ENCODE measurements at regions not wholly inside any gene's neighbourhood (a gene's known extent, or its start where the extent isn't known, plus 50 kb on each side); places are given as distances from the start of the nearest gene placed in this dataset.

DNA sequence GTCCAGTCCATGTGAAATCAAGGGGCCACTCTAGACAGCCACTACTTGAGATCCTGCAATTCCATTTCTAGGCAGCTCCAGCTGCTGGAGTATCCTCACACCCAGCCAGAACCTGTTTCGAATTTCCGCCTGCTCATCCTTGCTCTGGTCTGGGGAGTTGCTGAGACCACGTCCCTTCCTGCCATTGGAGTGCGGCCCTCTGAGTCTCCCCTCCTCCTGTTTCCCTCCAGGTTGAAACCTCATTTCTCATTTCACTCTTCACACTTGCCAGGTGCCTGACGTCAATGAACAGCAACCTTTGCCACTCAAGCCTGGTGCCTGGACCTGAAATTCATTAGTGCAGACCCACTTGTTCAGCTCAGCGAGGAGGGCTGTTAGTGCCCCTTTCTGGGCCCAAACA, 307.5 kb upstream of the SHH start:
- DNase-seq, result no peak

DNA sequence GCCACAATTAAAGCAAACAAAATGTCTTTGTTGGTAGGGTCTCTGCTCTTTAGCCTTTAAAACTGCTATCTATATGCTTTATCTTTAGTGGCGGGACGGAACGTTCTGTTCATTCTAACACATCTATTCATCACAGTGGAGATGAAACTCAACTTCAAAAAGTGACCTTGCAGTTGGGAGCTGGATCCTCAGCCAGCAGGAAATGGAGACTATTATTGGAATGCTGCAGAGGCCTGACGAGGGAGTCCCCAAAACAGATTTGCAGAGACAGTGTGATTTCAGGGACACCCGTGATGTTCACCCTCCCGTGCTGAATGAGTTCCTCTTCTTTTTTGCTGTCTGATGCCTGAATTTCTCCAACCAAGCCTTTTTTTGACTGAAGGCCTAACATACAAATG, 306.0 kb upstream of the SHH start:
- DNase-seq, result no peak

DNA sequence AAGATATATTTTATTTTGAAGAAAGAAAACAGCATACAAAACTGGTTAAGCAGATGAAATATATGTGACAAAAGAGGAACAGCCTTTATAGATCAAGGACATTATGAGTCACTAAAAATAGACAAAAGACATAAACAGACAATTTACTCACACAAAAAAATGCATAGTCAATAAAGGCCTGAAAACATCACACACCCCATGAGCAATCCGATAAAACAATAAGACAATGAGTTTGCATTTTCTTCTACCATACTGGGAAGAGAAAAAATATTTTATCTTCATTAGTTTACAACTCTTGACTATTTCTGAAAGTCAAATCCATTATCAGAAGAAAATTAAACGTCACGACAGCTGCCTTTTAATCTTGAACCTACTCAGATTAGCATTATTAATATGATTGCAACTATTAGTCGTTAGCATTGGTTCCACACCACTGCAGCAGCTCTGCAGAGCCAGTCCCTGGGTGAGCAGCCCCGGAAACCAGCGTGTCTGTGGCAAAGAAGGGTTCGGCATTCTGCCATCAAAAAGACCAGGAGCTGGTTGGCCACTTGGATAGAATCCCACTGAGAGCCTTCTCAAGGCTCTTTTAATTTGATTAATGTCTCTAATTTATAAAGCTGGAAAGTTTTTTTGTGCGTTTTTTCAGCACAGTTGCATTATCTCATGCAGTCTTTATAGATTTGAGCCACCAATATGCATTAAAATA, 305.4 kb upstream of the SHH start:
- no peak for DNase-seq

DNA sequence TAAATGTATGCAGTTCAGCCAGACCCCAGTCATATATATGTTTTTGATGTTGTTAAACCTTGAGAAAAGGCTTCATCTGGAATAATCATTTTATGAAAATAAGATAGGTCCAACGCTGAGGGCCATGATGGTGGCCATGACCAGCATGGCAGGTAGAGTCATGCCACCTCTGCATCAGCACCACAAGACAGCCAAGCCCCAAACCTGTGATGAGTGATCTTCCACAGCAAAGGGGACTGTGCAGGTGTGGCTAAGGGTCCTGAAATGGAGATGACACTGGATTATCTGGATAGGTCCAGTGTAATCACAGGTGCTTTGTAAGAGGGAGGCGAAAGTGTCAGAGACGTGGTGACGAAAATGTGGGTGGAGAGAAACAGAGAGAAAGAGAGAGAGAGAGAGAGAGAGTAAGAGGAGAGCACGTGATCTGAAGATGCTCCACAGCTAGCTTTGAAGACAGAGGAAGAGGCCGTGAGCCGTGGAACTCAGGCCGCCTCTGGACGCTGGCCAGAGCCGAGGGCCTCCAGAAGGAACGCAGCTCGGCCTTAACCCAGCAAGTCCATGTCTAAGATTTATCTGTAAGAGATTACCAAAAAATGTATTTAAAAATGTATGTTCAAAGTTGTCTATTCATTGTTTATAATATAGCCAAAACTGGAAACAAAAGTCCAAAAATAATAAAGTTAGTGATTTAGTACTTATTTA, 304.4 kb upstream of the SHH start:
- DNase-seq, result no peak

DNA sequence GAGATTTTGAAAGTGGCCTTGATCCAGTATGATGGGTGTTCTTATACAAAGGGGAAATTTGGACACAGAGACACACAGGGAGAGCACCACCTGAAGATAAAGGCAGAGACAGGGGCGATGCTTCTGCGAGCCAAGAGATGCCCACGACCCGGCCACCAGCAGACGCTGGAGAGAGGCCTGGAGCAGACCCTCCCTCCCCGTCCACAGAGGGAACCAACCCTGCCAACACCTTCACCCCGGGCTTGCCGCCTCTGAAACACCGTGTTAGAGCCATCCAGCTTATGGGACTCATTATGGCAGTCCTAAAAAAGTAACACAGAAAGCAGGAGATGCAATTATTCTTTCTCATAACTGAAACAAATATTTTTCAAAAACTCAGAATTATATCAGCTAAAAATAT, 303.3 kb upstream of the SHH start:
- no peak for DNase-seq

DNA sequence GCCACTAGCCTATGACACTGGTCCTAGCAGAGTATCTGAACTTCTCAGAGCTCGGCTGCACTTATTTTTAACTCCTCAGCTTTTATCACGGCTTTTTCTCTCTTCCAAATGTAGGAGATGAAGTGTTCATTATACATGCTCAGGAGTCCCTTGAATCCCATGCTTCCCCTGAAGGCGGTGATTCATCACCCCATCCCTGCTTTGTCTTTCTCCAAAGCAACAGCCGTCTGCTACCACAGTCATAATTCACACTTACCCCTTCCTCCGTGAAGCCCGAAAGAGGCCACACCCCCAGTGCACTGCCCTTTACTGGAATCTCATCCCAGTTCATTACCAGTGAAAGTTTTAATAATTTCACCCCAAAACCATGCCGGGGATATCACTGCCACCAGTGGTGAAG, 301.5 kb upstream of the SHH start:
- no peak for DNase-seq

DNA sequence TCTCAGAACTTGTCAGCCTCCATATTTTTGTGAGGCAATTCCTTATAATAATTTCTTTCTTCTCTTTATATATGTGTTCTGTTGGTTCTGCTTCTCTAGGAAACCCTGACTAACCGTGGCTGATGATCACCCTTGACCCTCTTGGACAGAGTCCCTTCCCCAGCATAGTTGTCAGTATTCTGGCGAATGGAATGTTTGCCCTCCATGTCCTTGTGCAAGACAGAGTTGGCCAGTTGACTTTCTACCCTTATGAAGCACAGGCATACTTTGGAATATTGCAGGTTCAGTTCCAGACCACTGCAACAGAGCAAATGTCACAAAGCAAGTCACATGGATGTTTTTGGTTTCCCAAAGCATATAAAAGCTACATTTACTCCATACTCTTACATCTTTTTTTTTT, 297.7 kb upstream of the SHH start:
- DNase-seq, result no peak

DNA sequence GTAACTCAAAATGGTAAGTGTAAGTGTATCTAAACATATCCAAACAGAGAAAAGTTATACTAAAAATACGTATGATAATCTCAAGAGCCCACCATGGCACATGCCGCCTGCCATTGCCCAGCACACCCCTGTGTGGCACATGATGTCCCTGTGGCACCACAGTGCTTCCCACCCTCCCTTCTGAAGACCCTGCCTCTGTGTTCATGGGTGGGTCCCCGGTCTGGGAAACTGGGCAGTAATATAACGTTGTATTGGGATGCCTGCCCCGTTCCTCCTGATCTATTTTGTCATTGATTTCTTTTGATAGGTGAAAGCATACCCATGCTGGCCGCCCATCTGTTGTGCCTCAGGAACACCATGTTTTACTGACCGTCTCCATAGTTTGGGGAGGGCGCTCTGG, 296.8 kb upstream of the SHH start:
- no peak for DNase-seq

DNA sequence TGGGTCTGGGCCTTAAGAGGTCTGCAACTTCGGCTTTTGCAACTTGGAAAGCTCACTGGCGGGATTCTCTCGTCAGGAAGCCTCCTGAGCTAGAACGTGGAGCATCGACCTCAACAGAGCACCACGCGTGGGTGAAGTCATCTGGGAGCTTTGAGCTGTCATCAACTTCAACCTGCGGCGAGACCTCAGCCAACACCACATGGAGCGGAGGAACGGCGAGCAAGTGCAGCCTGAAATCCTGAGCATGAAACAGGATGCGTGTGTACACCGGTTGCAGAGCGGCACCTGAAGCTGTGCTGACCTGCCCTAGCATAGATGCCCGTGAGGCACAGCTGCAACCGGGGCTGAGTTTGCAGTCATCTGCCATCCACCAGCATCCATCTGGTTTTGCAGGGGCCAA, 295.7 kb upstream of the SHH start:
- no peak for DNase-seq

DNA sequence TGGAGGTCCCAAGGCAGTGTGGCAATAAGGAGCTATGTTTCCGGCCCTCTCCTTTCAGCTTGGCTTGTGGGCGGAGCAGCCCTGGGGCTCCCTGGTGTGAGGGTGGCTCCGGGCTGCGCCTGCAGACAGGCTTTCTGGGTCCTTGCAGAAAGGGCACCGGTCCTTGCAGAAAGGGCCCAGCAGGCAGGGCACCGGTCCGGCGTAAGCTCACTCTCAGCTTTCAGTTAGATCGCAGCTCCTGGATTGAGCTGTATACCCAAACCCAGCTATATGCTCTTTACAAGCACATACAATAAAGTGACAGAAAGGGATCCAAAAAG, 293.8 kb upstream of the SHH start:
- no peak for DNase-seq

DNA sequence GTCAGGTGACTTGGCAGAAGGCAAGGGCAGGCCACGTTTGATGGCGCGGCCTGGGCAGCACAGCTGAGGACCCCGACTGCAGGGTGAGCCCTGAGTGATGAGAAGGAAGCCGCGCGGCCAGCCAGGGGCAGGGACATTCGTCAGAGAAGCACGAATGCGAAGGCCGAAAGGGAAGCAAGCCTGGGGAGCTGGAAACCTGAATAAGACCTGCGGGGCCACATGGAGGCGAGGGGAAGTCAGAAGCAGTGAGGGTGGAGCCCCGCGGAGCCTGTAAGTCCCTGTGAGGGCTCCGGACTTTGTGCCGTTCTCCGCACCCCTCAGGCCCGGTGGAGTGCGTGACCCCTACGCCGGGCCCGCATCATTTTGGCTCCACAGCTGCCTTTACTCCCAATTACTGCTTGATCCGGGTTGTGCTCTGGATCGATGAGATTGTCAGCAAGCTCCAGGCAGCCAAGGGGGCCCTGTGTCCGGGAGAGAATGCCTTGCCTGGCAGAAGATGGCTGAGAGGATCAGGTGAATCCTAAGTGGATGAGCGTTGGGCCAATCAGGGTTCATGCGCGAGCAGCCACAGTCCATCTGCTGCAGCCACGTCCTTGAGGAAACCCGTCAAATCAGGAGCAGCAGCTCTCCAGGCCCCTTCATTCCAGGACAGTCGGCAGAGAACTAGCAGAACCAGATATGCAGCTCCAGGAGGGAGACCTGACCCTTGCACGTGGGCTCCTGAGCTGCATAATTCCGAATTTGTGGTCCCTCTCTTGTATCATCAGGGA, 293.3 kb upstream of the SHH start:
- DNase-seq, result no peak

DNA sequence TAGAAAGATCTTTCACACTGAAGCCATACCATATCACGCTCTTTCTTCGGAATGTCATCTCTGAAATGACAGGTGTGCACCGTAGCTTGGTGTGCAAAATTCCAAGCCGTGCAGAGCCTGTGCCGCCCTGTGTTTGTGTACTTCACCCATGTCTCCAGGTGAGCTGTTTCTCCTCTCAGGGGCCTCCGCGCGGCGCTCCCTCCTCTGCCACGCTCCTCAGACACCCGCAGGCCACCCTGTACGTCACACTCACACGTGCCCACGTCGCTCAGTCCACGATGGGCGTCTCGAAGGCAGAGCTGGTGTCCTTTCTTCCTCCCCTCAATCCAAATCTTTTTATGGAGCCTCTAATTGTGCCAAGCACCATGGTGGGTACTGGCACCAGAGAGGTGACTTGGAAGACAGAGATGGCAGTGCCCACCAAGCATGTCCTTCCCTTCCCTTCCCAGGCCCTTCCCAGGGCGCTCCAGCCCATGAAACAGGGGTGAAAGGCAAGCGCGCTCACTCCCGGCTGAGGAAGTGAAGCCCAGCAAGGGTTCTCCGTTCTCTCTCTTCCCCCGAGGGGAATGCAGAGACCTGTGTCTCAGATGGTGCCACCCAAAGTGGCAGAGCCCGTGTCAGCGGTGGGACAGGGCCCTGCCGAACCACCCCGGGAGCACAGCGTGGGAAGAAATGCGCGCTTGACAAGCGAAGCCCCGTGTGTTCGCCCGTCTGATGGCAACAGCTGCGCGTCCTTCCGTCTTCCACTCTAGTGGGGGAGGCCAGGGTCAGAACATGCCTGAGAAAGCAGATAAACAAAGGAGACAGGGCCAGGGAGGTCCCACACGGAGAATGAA, 292.5 kb upstream of the SHH start:
- no peak for DNase-seq

DNA sequence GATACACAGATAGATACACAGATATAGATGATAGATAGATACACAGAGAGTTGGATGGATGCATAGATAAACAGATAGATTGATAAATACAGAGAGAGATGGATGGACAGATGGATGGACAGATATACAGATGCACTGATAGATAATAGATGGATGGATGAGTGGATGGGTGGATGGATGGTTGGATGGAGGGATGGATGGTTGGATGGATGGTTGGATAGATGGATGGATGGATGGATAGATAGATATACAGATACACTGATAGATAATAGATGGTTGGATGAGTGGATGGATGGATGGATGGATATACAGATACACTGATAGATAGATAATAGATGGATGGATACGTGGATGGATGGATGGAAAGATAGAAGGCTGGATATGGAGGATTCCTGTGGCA, 290.0 kb upstream of the SHH start:
- no peak for DNase-seq

DNA sequence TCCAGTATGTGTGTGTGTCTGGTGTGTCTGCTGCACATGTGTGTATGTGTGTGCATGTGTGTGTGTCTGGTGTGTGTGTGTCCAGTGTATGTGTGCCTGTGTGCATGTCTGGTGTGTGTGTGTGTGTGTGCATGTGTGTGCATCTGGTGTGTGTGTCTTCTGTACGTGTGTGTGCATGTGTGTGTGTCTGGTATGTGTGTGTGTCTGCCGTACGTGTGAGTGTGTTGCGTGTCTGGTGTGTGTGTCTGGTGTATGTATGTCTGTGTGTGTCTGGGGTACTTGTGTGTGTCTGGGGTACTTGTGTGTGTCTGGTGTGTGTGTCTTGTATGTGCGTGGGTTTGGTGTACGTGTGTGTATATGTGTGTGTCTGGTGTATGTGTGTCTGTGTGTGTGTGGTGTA, 289.1 kb upstream of the SHH start:
- no peak for DNase-seq

DNA sequence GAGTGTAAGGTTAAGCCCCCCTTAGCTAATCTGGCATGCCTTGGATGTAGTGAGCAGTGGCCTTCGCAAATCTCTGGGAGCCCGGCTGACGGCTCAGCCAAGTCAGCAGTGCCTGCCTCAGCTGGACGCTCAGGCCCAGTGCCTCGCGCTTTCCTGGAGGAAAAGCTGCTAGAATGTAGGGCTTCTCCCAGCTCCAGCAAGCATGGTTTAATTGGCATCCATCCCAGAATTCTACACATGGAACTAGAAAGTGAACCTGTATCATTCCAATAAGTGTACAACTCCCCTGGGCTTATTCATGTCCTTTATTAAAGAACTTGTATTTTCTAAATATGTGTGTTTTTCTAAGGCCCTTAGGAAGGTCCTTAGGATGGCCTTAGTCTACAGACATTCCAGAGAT, 287.8 kb upstream of the SHH start:
- no peak for DNase-seq

DNA sequence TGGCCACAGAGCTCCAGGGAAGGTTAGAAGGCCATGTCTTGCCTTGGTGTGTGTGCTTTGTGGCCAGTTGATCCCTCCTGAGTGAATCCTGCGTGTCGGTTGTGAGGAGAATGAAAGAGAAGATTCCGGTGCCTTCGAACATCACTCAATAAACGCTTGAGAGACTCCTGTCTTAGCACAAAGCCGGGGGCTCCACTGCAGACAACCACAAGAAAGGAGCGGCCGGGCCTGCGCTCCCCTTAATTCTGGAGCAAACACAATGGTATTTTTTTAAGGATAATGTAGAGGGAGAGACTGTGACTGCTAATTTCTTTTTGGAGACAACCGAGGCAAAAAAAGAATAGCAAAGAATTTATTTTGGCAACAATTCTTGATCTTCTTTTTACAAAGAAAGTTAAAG, 286.8 kb upstream of the SHH start:
- no peak for DNase-seq

DNA sequence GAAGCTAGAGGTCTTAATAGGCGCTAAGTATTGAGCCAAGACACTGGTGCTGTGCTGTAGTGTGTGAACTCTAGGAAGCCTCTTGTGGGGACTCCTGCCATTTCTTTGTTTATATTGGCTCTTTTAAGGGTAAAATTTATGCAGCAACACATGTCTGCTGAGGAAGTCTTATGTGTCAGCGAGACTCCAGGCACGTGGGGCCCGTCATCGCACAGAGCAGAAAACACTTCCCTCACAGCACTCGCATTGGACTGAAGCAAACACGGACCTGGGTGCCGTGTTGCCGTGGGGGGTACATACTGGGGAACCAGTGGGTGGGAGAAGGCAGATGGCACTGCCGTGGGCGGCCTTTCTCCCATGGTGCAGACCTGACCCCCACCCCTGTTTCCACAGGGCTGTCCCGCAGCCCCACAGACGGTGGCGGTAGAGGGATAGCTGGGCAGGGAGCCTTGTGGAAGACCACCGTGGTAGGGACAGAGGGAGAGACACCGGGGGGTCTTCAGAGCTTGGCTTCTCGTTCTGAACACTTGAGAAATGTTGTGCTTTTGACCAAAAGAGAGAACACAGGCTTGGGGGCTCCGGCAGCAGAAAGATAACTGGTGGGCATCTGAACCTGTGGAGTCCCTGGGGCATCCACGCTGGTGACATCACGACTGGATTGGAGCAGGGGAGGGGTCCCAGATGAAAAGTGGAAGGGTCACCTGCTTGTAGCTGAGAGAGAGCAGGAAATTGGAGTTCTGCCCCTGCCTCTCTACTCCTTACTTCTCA, 284.7 kb upstream of the SHH start:
- DNase-seq, result no peak

DNA sequence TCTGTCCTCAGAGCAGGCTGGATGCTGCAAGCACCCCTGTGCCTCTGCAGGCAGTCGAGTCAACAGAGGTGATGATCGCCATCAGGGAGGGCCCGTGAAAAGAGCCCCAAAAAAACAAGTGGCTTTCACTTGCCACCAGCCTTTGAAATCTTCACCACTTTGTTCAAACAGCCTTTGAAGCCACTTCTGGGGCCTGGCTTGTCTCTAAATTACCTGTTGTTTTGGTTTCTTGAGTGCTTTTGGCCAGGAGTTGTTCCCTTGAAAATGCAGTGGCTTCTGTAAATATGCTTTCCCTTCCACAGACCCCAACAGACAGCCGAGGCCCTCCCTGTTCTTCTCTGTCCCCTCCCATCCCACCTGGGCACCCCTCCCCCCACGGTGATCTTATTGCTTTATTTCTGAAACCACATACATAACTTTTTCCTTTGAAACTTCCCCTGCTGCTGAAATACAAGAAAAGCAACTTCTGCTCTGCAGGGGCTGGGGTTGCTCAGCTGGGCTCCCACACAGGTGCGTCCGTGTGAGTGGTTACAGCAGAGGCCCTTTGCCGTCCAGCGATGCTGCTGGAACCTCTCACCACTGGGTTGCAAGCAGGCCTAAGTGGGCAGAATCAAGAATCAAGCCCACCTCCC, 283.8 kb upstream of the SHH start:
- no peak for DNase-seq

DNA sequence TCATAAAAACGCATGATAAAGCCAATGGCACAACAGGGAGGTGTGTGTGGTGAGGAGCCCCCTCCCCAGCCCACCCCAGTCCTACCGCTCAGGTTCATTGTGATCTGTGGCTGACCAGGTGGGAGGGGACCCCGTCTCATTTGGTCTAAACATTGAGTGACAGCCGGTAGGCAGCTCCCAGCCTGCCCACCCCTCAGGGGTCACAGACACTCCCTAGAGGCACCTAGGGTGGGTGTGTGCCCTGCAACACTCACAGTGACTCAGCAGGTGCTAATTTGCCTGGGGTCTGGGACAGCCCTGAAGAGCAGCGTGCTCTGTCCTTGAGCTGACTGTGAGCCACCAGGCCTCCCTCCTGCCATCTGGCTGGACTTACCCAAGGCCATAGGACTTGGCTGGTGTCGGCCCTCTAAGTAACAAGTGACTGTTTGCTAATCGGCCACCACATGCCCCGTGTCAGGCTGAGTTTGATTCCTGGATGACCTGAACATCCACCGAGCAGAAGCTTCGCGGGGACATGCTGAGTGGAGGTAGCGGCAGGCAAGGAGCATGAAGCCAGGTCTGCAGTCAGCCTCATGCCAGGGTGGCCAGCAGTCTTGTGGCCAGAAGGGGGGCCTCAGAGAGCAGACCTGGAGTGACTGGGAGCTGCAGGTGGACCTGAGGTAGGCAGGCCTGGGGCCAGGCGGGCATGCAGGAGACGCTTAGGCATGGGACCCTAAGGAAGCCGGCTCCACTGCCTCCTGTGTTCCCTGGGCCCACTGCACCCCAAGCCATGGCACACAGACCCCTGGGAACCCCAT, 282.3 kb upstream of the SHH start:
- DNase-seq, result no peak

DNA sequence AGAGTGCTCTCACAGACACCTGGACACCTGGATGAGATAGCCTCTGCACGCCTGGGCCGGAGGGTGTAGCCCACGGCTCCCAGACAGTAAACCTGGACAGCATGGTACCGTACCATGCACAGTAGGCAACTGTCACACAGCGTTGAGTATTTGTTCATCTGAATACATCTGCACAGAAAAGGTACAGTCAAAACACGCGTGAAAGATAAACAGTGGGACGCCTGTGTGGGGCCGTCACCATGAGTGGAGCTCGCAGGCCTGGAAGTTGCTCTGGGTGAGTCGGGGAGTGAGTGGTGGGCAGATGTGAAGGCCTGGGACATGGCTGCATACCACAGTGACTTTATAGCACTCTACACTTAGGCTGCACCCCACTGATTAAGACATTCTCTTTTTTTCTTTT, 280.0 kb upstream of the SHH start:
- no peak for DNase-seq

DNA sequence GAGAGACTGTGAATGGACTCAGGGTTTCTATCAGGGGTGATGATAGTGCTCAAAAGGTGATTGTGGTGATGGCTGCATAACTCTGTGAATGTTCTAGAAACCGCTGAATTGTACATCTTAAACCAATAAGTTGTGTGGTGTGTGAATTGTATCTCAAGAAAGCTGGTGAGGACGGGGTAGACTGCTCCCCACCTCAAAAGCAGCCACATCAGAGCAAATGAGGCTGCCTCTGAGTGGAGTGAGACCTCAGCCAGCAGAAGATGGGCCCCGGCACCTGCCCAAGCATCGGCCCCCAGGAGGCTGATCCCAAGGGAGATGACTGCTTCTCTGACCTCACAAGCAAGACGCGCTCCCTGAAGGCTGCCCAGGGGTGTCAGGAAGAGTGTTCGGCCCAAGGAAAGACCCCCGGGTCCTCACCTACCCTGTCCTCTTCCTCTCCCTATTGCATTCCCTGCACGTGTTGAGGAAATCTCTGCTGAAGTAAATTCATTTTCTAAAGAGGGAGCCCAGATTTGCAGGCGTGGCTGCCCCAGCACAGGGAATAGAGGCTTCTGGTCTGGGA, 279.3 kb upstream of the SHH start:
- no peak for DNase-seq
